Transverse colon (tissue), 3 donors: ENCODE measurements at regions not wholly inside any gene's neighbourhood (a gene's known extent, or its start where the extent isn't known, plus 50 kb on each side); places are given as distances from the start of the nearest gene placed in this dataset.

Experiments used
- CTCF ChIP-seq, 5 experiments: fragments of 200-600 bp in 3 of 5; fragments of 450-650 bp in 2 of 5; sonication (generic) in 3 of 5; IDR thresholded peaks; 1 replicate in 2 of 5; 2 replicates in 3 of 5; pipeline ENCODE4 v1.5.1; 2016 to 2017; ENCODE audit warnings: antibody characterized with exemption in 5 of 5, inconsistent platforms in 3 of 5, mild to moderate bottlenecking in 2 of 5, moderate library complexity in 1 of 5
- EP300 ChIP-seq: sonication (generic); formaldehyde crosslinking; IDR thresholded peaks from one replicate; pipeline ENCODE4 v1.6.1; 2017; ENCODE audit warnings: antibody characterized with exemption, low read depth

- no peak for TF ChIP-seq CTCF (IDR thresholded peaks at IDR 0.05)
- no peak for TF ChIP-seq EP300
Measured at GRCh38 chr2:142803158-142803557, 74.3 kb upstream of the KYNU start.
